Activated naive CD8-positive, alpha-beta T cell (primary cell): ENCODE measurements at regions not wholly inside any gene's neighbourhood (a gene's known extent, or its start where the extent isn't known, plus 50 kb on each side); places are given as distances from the start of the nearest gene placed in this dataset.
"Not testable (repeated sequence)": the region's sequence is repeated elsewhere in the genome, so short reads cannot be mapped to it uniquely, and the experiment has no call there.

ENCODE experiments used
- H3K27ac Mint-ChIP-seq: one replicate; pipeline ENCODE4 v1.8.0; 2021; ENCODE audit warnings: mixed read lengths
- H3K27me3 Mint-ChIP-seq: one replicate; pipeline ENCODE4 v1.8.0; 2021; ENCODE audit warnings: mixed read lengths
- H3K36me3 Mint-ChIP-seq: one replicate; pipeline ENCODE4 v1.8.0; 2021; ENCODE audit warnings: mixed read lengths
- H3K4me1 Mint-ChIP-seq: one replicate; pipeline ENCODE4 v1.8.0; 2021; ENCODE audit warnings: low read depth, mixed read lengths
- H3K4me3 Mint-ChIP-seq: one replicate; pipeline ENCODE4 v1.8.0; 2021; ENCODE audit warnings: mild to moderate bottlenecking, mixed read lengths
- H3K9me3 Mint-ChIP-seq: one replicate; pipeline ENCODE4 v1.8.0; 2021; ENCODE audit warnings: low read depth, mixed read lengths

- H3K36me3 Mint-ChIP-seq, result peaks cover 23% of the 10 kb centered on the region
- no peaks in the 10 kb centered on the region for H3K27me3 Mint-ChIP-seq
- H3K4me1 Mint-ChIP-seq, result peaks cover 1% of the 10 kb centered on the region
- H3K27ac Mint-ChIP-seq, result no peak overlapping the region
- no peaks in the 10 kb centered on the region for H3K9me3 Mint-ChIP-seq
- H3K4me3 Mint-ChIP-seq, result no peak overlapping the region
These were observed 133.2 kb downstream of the DISP1 start for GRCh38 chr1:222948079-222948478.

DNA sequence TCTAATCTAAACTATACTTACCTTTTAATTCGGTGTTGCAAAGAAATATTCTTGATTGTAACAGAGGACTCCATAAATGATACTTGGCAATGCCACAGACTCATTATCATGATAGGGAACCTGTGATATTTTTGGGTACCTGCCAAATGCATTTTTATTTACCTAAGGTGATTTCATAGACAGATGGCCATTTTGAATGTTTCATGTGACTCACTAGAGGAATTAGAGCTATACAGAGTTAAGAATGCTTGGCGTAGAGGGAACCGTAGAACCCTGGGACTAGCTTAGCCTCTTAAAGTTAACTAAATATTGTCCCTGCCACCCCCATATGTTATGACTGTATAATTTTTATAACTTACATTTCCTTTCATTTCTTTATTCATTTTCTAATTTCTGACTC is 136.1 kb downstream of the DISP1 start:
- no peaks in the 10 kb centered on the region for H3K27me3 Mint-ChIP-seq
- no peak overlapping the region for H3K4me3 Mint-ChIP-seq
- no peak overlapping the region for H3K27ac Mint-ChIP-seq
- H3K4me1 Mint-ChIP-seq, result peaks cover 1% of the 10 kb centered on the region
- H3K36me3 Mint-ChIP-seq, result peaks cover 16% of the 10 kb centered on the region
- H3K9me3 Mint-ChIP-seq, result no peaks in the 10 kb centered on the region

- H3K4me3 Mint-ChIP-seq, result no peak overlapping the region
- peaks cover 19% of the 10 kb centered on the region for H3K36me3 Mint-ChIP-seq
- no peak overlapping the region for H3K27ac Mint-ChIP-seq
- H3K27me3 Mint-ChIP-seq, result no peaks in the 10 kb centered on the region
- no peaks in the 10 kb centered on the region for H3K9me3 Mint-ChIP-seq
- H3K4me1 Mint-ChIP-seq, result peaks cover 1% of the 10 kb centered on the region
These were observed 138.7 kb downstream of the DISP1 start for GRCh38 chr1:222953585-222953984.

DNA sequence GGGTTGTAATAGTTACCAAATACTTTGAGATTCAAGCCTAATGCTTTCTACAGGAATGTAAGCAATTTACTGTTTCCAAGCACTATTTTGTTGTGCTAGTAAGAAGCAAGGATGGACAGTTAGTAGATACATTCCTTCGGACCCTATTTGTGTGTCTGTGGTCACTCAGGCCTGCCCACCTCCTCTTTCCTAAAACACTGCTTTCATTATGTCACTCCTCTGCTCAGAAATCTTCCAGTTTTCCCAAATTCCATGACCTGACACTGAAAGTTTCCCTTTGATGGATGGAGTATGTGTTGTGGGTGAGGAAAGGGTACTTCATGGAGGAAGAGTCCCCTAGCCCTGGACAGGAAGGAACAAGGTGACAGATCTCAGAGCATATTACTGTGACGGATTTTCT is 141.1 kb downstream of the DISP1 start:
- no peak overlapping the region for H3K4me3 Mint-ChIP-seq
- H3K27ac Mint-ChIP-seq, result no peak overlapping the region
- H3K9me3 Mint-ChIP-seq, result no peaks in the 10 kb centered on the region
- peaks cover 21% of the 10 kb centered on the region for H3K36me3 Mint-ChIP-seq
- H3K27me3 Mint-ChIP-seq, result no peaks in the 10 kb centered on the region
- peaks cover 1% of the 10 kb centered on the region for H3K4me1 Mint-ChIP-seq

GRCh38 chr1:222956601-222957000 is 141.8 kb downstream of the DISP1 start:
- no peak overlapping the region for H3K4me3 Mint-ChIP-seq
- no peak overlapping the region for H3K27ac Mint-ChIP-seq
- H3K9me3 Mint-ChIP-seq, result no peaks in the 10 kb centered on the region
- H3K36me3 Mint-ChIP-seq, result peaks cover 18% of the 10 kb centered on the region
- no peaks in the 10 kb centered on the region for H3K27me3 Mint-ChIP-seq
- no peaks in the 10 kb centered on the region for H3K4me1 Mint-ChIP-seq

DNA sequence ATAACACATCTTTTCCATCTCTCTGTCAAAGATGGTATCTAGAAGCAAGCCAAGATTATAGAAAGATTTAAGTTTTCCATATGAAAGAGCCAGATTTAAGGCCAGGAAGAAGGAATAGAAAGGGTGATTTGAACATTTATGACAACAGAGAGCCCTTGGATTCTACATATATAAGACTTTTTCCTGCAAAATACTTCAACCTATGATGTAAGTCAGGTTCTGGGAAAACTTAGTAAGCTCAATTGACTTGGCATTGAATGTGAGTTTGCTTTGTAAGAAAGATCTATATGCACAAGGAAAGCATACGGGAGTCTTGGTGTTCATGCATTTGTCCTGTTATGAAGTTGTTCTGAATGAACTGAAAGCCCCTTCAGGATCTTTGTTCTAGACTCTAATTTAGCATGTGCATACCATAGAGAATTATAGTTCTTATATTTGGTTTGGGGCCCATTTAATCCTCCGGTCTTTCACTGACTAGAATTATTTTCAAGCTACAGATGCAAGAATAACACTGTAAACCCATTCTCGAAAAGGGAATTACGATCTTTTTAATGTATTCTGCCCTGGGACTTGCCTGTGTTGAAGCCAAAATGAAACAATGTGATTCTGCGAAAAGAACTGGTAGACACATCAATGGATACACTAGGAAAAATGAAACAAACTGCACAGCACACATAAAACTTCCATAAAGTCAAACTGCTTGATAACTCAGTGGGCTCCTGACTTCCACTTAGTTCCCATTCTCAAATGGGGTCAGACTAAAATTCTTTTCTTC is 152.8 kb downstream of the DISP1 start:
- no peak overlapping the region for H3K4me3 Mint-ChIP-seq
- H3K9me3 Mint-ChIP-seq, result no peaks in the 10 kb centered on the region
- H3K27me3 Mint-ChIP-seq, result no peaks in the 10 kb centered on the region
- no peaks in the 10 kb centered on the region for H3K4me1 Mint-ChIP-seq
- no peaks in the 10 kb centered on the region for H3K36me3 Mint-ChIP-seq
- no peak overlapping the region for H3K27ac Mint-ChIP-seq

- Mint-ChIP-seq H3K36me3 (no peaks in the 10 kb centered on the region), H3K4me3 (no peak overlapping the region), H3K4me1 (no peaks in the 10 kb centered on the region), H3K27ac (no peak overlapping the region), H3K9me3 (no peaks in the 10 kb centered on the region), H3K27me3 (no peaks in the 10 kb centered on the region)
These were observed 155.2 kb downstream of the DISP1 start for GRCh38 chr1:222970040-222970439.

DNA sequence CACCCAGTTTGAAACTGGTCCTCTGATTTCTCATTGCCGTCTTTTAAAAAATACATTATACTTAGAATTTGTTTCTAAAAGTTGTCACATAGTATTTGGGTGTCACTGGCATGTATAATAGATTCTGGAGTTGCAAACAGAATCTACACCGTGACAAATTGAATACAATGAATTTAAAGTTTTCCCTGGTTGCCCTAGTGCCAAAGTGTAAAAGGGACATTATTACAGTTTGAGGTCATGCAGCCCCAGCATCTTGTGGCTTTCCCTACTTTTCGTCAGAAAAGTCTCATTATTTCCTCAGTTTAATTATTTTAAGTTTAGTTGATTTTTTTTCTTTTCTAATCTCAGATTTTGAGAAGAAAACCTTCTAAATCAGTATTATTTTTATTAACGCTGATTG is 155.9 kb downstream of the DISP1 start:
- H3K27me3 Mint-ChIP-seq, result no peaks in the 10 kb centered on the region
- no peak overlapping the region for H3K27ac Mint-ChIP-seq
- no peaks in the 10 kb centered on the region for H3K4me1 Mint-ChIP-seq
- H3K36me3 Mint-ChIP-seq, result no peaks in the 10 kb centered on the region
- no peak overlapping the region for H3K4me3 Mint-ChIP-seq
- H3K9me3 Mint-ChIP-seq, result no peaks in the 10 kb centered on the region

GRCh38 chr1:222971146-222971545 is 156.3 kb downstream of the DISP1 start:
- H3K9me3 Mint-ChIP-seq, result no peaks in the 10 kb centered on the region
- H3K27me3 Mint-ChIP-seq, result no peaks in the 10 kb centered on the region
- no peaks in the 10 kb centered on the region for H3K36me3 Mint-ChIP-seq
- H3K4me1 Mint-ChIP-seq, result no peaks in the 10 kb centered on the region
- no peak overlapping the region for H3K4me3 Mint-ChIP-seq
- H3K27ac Mint-ChIP-seq, result no peak overlapping the region

DNA sequence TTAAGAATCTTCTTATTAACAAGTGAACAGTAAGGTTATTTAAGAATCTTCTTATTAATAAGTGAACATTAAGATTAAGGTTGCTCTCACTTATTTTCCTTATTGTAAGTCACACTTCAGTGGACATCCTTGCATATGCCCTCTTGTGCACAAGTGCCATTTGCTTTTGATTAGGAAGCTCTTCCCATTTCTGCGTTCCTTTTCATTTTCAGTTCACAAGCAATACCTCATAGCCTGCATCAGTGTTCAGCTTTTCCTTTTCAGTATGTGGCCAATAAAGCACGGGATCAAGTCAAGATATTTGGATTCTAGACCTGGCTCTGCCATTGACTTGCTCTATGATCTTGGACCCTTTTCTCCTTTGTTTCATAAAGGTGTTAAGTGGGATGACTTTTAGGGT is 158.7 kb downstream of the DISP1 start:
- no peak overlapping the region for H3K4me3 Mint-ChIP-seq
- no peaks in the 10 kb centered on the region for H3K9me3 Mint-ChIP-seq
- no peak overlapping the region for H3K27ac Mint-ChIP-seq
- no peaks in the 10 kb centered on the region for H3K27me3 Mint-ChIP-seq
- H3K4me1 Mint-ChIP-seq, result no peaks in the 10 kb centered on the region
- peaks cover 3% of the 10 kb centered on the region for H3K36me3 Mint-ChIP-seq

DNA sequence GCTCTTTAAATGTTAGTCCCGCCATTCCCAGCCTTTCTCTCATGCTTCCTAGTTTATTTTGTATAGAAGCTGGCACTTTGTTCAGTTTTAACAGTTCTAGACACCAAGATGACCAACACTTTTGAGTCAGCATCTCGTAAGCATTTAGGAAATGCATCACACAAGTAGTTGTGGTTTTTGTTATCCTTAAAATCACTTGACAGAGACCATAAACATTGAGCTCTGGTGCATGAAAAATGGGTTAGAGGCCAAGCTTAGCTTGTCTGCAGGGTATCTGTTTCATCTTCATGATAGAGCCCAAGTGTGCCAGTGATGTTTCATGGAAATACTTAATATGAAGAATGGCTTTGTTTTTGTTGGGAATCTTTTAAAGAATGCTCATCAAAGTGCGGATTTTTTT is 159.7 kb downstream of the DISP1 start:
- Mint-ChIP-seq H3K9me3 (no peaks in the 10 kb centered on the region), H3K4me3 (no peak overlapping the region), H3K4me1 (no peaks in the 10 kb centered on the region), H3K36me3 (peaks cover 3% of the 10 kb centered on the region), H3K27ac (no peak overlapping the region), H3K27me3 (no peaks in the 10 kb centered on the region)

DNA sequence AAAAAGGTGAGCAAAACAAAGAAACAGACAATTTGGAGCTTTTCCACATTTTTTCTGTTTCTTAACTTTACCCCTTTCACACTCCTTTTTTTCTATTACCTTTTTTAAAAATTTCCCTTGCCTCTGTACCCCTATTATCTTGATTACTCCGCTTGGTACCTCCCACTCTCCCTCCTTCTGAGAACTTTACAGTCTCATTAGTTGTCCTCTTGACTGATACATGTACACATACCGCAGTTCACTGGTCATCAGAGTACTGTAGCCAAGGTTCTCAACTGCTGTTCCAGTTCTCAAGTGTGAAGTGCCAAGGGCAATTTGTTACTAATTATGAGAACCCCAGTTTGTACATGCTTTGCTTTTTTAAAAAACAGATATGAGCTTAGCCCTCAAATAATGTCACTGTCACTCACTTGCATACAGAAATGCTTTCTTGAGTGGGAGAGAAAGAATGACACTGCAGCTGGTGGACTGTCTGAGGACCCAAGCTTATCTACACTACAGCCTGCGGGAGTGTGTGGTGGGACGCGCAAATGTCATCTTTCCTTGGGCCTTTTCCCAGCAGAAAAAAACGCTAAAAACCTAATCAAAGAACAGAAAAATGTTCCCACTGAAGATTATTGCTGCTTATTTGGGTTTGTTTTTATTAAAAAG is 160.8 kb downstream of the DISP1 start:
- no peak overlapping the region for H3K27ac Mint-ChIP-seq
- no peaks in the 10 kb centered on the region for H3K27me3 Mint-ChIP-seq
- H3K36me3 Mint-ChIP-seq, result peaks cover 6% of the 10 kb centered on the region
- H3K4me3 Mint-ChIP-seq, result no peak overlapping the region
- no peaks in the 10 kb centered on the region for H3K4me1 Mint-ChIP-seq
- no peaks in the 10 kb centered on the region for H3K9me3 Mint-ChIP-seq

DNA sequence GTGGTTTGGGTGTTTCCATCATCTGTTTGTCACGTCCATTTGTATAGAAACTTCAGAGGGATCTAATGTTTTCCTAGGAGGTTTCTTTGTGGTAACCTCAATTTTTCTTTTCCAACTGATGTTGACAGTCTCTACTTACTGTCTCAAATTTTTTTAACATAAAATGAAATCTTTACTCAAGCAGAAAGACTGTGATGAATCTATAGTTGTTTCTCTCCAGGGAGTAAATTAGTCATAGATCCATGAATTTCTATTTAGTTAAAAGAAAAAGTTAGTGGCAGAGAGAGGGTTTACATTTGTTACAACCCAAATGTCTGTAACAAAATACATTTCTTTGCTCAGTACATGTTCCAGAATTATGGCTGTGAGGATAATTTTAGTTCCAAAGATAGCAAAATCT is 161.6 kb downstream of the DISP1 start:
- H3K9me3 Mint-ChIP-seq, result no peaks in the 10 kb centered on the region
- H3K4me3 Mint-ChIP-seq, result no peak overlapping the region
- H3K27ac Mint-ChIP-seq, result no peak overlapping the region
- H3K27me3 Mint-ChIP-seq, result no peaks in the 10 kb centered on the region
- H3K4me1 Mint-ChIP-seq, result no peaks in the 10 kb centered on the region
- peaks cover 6% of the 10 kb centered on the region for H3K36me3 Mint-ChIP-seq

DNA sequence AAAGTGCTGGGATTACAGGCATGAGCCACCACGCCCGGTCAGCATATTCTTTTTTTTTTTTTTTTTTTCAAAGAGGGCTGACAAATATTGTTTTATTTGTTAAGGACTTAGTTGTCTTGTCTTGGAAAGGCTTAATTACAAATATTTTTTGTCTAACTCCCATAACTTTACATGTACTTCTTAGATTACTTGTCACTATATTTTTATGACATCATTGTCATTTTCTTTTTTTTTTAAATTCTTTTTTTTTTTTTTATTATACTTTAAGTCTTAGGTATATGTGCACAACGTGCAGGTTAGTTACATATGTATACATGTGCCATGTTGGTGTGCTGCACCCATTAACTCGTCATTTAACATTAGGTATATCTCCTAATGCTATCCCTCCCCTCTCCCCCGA is 162.5 kb downstream of the DISP1 start:
- H3K9me3 Mint-ChIP-seq, H3K27ac Mint-ChIP-seq, H3K4me3 Mint-ChIP-seq, H3K27me3 Mint-ChIP-seq, H3K4me1 Mint-ChIP-seq, H3K36me3 Mint-ChIP-seq: not testable (repeated sequence)

DNA sequence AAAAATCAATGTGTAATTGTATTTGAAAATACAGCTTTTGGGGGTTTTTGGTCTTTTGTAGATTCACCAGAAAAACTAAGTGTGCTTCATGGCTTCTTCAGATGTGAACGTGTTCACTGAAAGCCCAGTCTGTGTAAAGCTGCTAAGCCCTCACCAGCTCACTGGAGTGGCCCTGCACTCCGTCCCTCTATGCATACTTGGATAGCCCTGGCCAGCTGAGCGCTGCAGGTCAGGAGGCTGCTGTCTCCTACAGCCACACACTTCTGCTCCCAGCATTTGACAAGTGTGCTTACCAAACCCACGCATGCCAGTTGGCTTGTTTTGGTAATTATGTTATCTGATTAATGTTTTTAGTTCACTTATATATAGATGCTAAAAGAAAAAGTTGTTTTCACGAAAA is 163.5 kb downstream of the TLR5 start:
- no peak overlapping the region for H3K27ac Mint-ChIP-seq
- no peaks in the 10 kb centered on the region for H3K4me1 Mint-ChIP-seq
- H3K9me3 Mint-ChIP-seq, result no peaks in the 10 kb centered on the region
- H3K27me3 Mint-ChIP-seq, result no peaks in the 10 kb centered on the region
- no peak overlapping the region for H3K4me3 Mint-ChIP-seq
- H3K36me3 Mint-ChIP-seq, result peaks cover 7% of the 10 kb centered on the region

GRCh38 chr1:222987674-222988076 is 155.4 kb downstream of the TLR5 start:
- Mint-ChIP-seq H3K4me3 (no peak overlapping the region), H3K4me1 (peaks cover 10% of the 10 kb centered on the region), H3K27ac (no peak overlapping the region)

More at GRCh38 chr1:222987674-222988076, 155.4 kb downstream of the TLR5 start:
- Mint-ChIP-seq H3K36me3 (peaks cover 6% of the 10 kb centered on the region), H3K9me3 (no peaks in the 10 kb centered on the region), H3K27me3 (no peaks in the 10 kb centered on the region)
